Fibroblast of pulmonary artery (primary cell): ENCODE measurements at regions not wholly inside any gene's neighbourhood (a gene's known extent, or its start where the extent isn't known, plus 50 kb on each side); places are given as distances from the start of the nearest gene placed in this dataset.
A peak's percentile ranks its signal among the peaks of the same experiment; 100 is the strongest.

ENCODE experiments used
- DNase-seq: peaks from one replicate; pipeline ENCODE4 v3.0.0-alpha.2; 2010; ENCODE audit warnings: low read depth
- H3K4me3 ChIP-seq: replicated peaks from 2 replicates; pipeline ENCODE4 v1.5.1; 2011; ENCODE audit warnings: low read depth, mild to moderate bottlenecking, control low read depth, low read length, moderate library complexity
- TF ChIP-seq, protein P1 (sequence below): IDR thresholded peaks from 2 replicates; pipeline ENCODE4 v1.5.1; 2011; ENCODE audit warnings: mild to moderate bottlenecking, control low read depth, low read length, inconsistent platforms; ENCODE audit errors: missing control alignments

DNA sequence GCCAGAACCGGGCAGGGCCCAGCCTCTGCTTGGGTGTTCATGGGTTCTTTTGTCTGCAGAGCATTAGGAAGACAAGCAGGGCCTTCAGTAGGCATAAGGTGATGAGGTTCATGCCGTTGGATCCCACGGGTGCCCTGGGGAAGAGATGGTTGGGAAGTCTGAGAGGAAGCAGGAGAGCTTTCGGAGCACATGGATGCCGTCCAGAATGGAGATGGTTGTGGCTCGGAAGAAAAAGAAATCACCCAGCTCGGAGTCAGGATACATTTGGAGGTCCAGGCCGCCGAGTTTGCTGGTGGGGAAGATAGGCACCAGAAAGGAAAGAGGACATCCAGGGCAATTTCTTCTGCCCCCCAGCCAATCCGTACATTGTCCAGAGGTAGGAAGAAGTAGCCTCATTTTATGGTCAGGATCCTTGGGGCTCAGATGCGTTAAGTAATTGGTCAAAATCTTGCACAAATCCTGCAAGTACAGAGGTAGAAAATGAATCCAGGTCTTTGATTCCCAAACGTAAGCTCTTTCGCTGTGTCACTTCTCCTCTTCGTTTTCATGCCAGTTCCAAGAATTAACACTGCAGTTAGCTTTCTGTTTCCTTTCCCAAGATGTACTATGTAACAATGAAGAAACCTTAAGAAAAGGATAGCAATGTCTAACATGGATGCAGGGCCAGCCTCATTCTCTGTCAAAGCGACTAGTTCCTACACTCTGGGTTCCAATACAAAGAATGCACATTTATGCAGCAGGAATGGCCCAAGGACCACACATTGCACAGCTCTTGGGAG, 147.8 kb upstream of the KLF6 start:
- no peak overlapping the region for H3K4me3 ChIP-seq
- no peak for DNase-seq
- TF ChIP-seq, protein P1, sequence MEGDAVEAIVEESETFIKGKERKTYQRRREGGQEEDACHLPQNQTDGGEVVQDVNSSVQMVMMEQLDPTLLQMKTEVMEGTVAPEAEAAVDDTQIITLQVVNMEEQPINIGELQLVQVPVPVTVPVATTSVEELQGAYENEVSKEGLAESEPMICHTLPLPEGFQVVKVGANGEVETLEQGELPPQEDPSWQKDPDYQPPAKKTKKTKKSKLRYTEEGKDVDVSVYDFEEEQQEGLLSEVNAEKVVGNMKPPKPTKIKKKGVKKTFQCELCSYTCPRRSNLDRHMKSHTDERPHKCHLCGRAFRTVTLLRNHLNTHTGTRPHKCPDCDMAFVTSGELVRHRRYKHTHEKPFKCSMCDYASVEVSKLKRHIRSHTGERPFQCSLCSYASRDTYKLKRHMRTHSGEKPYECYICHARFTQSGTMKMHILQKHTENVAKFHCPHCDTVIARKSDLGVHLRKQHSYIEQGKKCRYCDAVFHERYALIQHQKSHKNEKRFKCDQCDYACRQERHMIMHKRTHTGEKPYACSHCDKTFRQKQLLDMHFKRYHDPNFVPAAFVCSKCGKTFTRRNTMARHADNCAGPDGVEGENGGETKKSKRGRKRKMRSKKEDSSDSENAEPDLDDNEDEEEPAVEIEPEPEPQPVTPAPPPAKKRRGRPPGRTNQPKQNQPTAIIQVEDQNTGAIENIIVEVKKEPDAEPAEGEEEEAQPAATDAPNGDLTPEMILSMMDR: no peak

DNA sequence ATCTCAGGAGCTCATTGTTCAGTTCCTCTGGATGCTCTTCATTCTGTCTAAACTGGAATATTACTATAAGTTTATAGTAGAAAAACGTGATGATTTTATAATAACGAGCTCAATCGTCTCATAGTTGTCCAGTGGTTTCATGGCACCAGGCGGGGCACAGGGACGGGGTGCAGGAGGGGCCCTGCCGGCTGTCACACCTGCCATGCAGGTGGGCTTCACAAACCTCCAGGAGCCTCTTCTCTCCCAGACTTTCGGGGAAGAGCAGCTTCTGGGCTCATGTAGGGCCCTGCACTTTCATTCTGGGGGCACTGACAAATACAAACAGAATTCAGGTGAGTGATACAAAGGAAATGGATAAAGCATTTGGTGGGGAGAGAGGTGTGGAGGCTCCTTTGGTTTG, 146.9 kb upstream of the KLF6 start:
- no peak overlapping the region for H3K4me3 ChIP-seq
- no peak for DNase-seq
- TF ChIP-seq, protein P1: no peak

DNA sequence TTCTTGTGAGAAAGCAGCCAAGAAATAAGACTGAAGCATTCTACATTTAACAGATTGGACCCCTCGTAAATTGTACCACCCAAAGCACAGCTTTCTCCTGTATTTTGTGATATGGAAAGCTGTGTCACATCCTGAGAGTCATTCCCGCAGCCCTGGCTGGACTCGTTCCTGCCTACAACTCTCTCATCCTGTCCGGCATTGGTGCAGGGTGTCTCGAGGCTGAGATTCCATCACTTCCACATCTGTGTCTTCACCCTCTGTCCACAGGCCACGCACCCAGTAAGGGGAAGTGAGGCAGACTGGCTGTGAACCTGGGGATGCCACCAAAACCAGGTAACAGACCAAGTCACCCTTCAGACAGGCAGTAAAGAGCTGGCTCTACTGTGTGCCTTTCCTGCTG, 146.2 kb upstream of the KLF6 start:
- TF ChIP-seq, protein P1: no peak
- no peak for DNase-seq
- no peak overlapping the region for H3K4me3 ChIP-seq

DNA sequence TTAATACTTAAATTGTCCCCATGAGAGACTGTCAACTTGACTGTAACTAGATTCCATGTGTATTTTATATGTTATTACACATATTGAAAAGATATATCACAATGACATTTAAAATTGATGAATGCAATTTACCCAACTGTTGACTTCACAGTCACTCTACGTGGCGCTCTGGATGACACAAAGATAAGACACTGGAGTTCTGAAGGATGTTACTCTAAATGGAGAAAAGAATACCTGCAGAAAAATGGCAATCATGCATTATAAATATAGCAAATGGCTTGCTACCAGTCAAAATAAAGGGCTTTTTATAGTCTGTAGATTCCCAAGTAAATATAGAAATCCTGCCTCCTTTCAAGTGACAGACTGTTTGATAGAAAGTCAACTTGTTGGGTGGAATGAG, 143.6 kb upstream of the KLF6 start:
- DNase-seq: no peak
- H3K4me3 ChIP-seq: no peak overlapping the region
- TF ChIP-seq, protein P1: no peak

DNA sequence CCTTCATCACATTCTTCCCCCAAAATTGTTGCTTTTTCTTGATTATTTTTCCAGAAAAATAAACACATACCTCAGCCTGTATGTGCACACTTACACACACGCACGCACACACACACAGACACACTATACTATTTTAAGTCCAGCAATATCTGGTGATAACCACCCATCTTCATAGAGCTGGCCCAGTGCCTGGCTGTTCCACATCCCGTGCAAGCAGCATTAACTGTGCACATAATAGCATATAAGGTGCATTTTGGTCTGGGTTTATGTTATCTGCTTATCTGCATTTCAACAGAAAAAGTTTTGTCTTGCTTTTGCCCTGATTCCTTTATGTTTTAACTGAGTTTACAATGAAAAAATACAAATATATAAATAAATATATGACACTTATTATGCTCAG, 143.1 kb upstream of the KLF6 start:
- TF ChIP-seq, protein P1: no peak
- H3K4me3 ChIP-seq: no peak overlapping the region
- DNase-seq: no peak

DNA sequence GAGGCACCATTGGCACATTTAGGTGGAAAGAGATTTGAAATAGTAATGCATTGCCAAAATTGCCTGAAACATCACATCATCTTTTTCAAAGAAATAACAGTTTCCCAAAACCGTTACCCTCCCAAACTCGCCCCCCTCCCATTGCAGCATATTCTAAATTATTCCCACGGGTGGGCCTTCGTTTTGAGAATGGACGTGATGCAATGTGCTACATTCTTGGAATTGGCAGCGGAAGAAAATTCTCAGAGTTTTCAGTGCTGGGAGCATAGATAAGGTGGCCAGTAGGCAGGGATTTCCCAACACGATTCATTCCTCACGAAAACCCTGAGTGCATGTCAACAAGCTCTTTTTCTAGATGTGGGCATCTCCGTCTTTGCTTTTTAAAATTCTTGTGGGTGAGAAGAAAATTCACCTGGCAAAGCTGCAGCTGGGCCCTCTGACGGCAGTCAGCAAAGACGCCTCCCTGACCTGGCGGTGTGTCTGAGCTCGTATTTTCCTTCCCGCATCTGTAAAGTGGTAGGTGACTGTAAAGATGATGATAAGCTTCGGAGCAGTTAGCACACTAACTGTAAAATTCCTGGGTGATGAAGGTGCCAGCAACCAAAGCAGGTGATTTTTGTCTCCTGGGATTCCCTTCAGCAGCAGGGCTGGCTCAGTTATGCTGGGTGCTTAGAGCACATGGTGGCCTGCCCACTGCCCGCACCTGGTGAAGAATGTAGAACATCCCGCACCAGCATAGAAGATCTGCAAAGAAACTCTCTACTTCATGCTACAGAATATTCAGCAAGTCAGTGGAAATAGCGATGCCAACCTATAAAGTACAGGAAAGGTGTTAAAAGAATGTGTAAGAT, 141.9 kb upstream of the KLF6 start:
- H3K4me3 ChIP-seq: no peak overlapping the region
- TF ChIP-seq, protein P1: no peak
- peak; percentile 96 for DNase-seq
